ENCODE measurements at regions not wholly inside any gene's neighbourhood (a gene's known extent, or its start where the extent isn't known, plus 50 kb on each side); places are given as distances from the start of the nearest gene placed in this dataset.

GRCh38 chr10:125379592-125379991 is 219.2 kb upstream of the CTBP2 start:
- no peak overlapping the region for H3K27ac ChIP-seq (ENCODE audit: low read depth, low read length)
- Mint-ChIP-seq H3K27me3 (peaks cover 0 to 6% (median 4%) of the 10 kb centered on the region in 5 donors), H3K9me3 (peaks cover 0 to 38% (median 14%) of the 10 kb centered on the region in 11 donors), H3K27ac (no peak overlapping the region), H3K4me1 (peaks cover 0 to 2% (median 0%) of the 10 kb centered on the region in 7 donors), H3K36me3 (peaks cover 0 to 4% (median 0%) of the 10 kb centered on the region in 5 donors), H3K4me3 (no peak overlapping the region)
- POLR2A ChIA-PET = no interaction called here
- H3K9me3 ChIP-seq (ENCODE audit: control insufficient read depth in 2 of 3, low read length in 3 of 3) = no peaks in the 10 kb centered on the region
- intact Hi-C loops (cut with micrococcal nuclease) = no loop called here
- no peak overlapping the region for H3K4me3 ChIP-seq (ENCODE audit: low read length)
- no peaks in the 10 kb centered on the region for H3K27me3 ChIP-seq (ENCODE audit: control insufficient read depth in 2 of 2, insufficient read depth in 2 of 2, low read length in 2 of 2)
- DNase-seq (no peak), ATAC-seq (no peak)
- no peaks in the 10 kb centered on the region for H3K4me1 ChIP-seq (ENCODE audit: control insufficient read depth in 2 of 2, insufficient read depth in 2 of 2, low read length in 2 of 2)
- no peaks in the 10 kb centered on the region for H3K36me3 ChIP-seq (ENCODE audit: control insufficient read depth in 2 of 3, insufficient read depth in 3 of 3, low read length in 3 of 3)
- CTCF ChIA-PET = no interaction called here

- no peak for ATAC-seq
- H3K27ac ChIP-seq (ENCODE audit: low read depth, low read length) = no peak overlapping the region
- ChIA-PET POLR2A (no interaction called here), CTCF (no interaction called here)
- Mint-ChIP-seq H3K4me3 (no peak overlapping the region), H3K4me1 (peaks cover 0 to 2% (median 0%) of the 10 kb centered on the region in 7 donors), H3K27me3 (peaks cover 0 to 4% (median 0%) of the 10 kb centered on the region in 5 donors), H3K36me3 (no peaks in the 10 kb centered on the region), H3K9me3 (peaks cover 0 to 24% (median 7%) of the 10 kb centered on the region in 11 donors), H3K27ac (no peak overlapping the region)
- no peaks in the 10 kb centered on the region for H3K27me3 ChIP-seq (ENCODE audit: control insufficient read depth in 2 of 2, insufficient read depth in 2 of 2, low read length in 2 of 2)
- no peaks in the 10 kb centered on the region for H3K4me1 ChIP-seq (ENCODE audit: control insufficient read depth in 2 of 2, insufficient read depth in 2 of 2, low read length in 2 of 2)
- no peaks in the 10 kb centered on the region for H3K9me3 ChIP-seq (ENCODE audit: control insufficient read depth in 2 of 3, low read length in 3 of 3)
- intact Hi-C loops (cut with micrococcal nuclease) = no loop called here
- no peak for DNase-seq
- H3K4me3 ChIP-seq (ENCODE audit: low read length) = no peak overlapping the region
- no peaks in the 10 kb centered on the region for H3K36me3 ChIP-seq (ENCODE audit: control insufficient read depth in 2 of 3, insufficient read depth in 3 of 3, low read length in 3 of 3)
These were observed 217.0 kb upstream of the CTBP2 start for GRCh38 chr10:125377368-125377767.

GRCh38 chr10:125375210-125375609 is 214.8 kb upstream of the CTBP2 start:
- no peaks in the 10 kb centered on the region for H3K9me3 ChIP-seq (ENCODE audit: control insufficient read depth in 2 of 3, low read length in 3 of 3)
- H3K4me3 Mint-ChIP-seq = no peak overlapping the region
- peaks cover 0 to 2% (median 0%) of the 10 kb centered on the region in 7 donors for H3K4me1 Mint-ChIP-seq
- H3K36me3 ChIP-seq (ENCODE audit: control insufficient read depth in 2 of 3, insufficient read depth in 3 of 3, low read length in 3 of 3) = no peaks in the 10 kb centered on the region
- H3K27me3 Mint-ChIP-seq = peaks cover 0 to 11% (median 5%) of the 10 kb centered on the region in 5 donors
- peaks cover 0 to 9% (median 4%) of the 10 kb centered on the region in 11 donors for H3K9me3 Mint-ChIP-seq
- no peaks in the 10 kb centered on the region for H3K4me1 ChIP-seq (ENCODE audit: control insufficient read depth in 2 of 2, insufficient read depth in 2 of 2, low read length in 2 of 2)
- no peak overlapping the region for H3K4me3 ChIP-seq (ENCODE audit: low read length)
- no peak overlapping the region for H3K27ac ChIP-seq (ENCODE audit: low read depth, low read length)
- no peak overlapping the region for H3K27ac Mint-ChIP-seq
- intact Hi-C loops (cut with micrococcal nuclease) = no loop called here
- H3K27me3 ChIP-seq (ENCODE audit: control insufficient read depth in 2 of 2, insufficient read depth in 2 of 2, low read length in 2 of 2) = no peaks in the 10 kb centered on the region
- no peak for ATAC-seq
- ChIA-PET POLR2A (no interaction called here), CTCF (no interaction called here)
- no peak for DNase-seq
- no peaks in the 10 kb centered on the region for H3K36me3 Mint-ChIP-seq

- Mint-ChIP-seq H3K36me3 (no peaks in the 10 kb centered on the region), H3K4me3 (no peak overlapping the region), H3K27me3 (peaks cover 0 to 13% (median 5%) of the 10 kb centered on the region in 5 donors), H3K4me1 (peaks cover 0 to 2% (median 0%) of the 10 kb centered on the region in 7 donors), H3K27ac (no peak overlapping the region), H3K9me3 (peaks cover 0 to 4% (median 0%) of the 10 kb centered on the region in 11 donors)
- Histone ChIP-seq H3K4me1 (ENCODE audit: control insufficient read depth in 2 of 2, insufficient read depth in 2 of 2, low read length in 2 of 2) (no peaks in the 10 kb centered on the region), H3K36me3 (ENCODE audit: control insufficient read depth in 2 of 3, insufficient read depth in 3 of 3, low read length in 3 of 3) (no peaks in the 10 kb centered on the region), H3K27me3 (ENCODE audit: control insufficient read depth in 2 of 2, insufficient read depth in 2 of 2, low read length in 2 of 2) (no peaks in the 10 kb centered on the region), H3K4me3 (ENCODE audit: low read length) (no peak overlapping the region), H3K27ac (ENCODE audit: low read depth, low read length) (no peak overlapping the region), H3K9me3 (ENCODE audit: control insufficient read depth in 2 of 3, low read length in 3 of 3) (no peaks in the 10 kb centered on the region)
- CTCF ChIA-PET = no interaction called here
- DNase-seq = no peak
- no peak for ATAC-seq
- intact Hi-C loops (cut with micrococcal nuclease) = no loop called here
- POLR2A ChIA-PET = no interaction called here
These were observed 213.2 kb upstream of the CTBP2 start for GRCh38 chr10:125373546-125373945.

GRCh38 chr10:125370578-125370977 is 210.2 kb upstream of the CTBP2 start:
- Histone ChIP-seq H3K4me3 (ENCODE audit: low read length) (no peak overlapping the region), H3K27ac (ENCODE audit: low read depth, low read length) (no peak overlapping the region), H3K27me3 (ENCODE audit: control insufficient read depth in 2 of 2, insufficient read depth in 2 of 2, low read length in 2 of 2) (no peaks in the 10 kb centered on the region), H3K9me3 (ENCODE audit: control insufficient read depth in 2 of 3, low read length in 3 of 3) (no peaks in the 10 kb centered on the region), H3K36me3 (ENCODE audit: control insufficient read depth in 2 of 3, insufficient read depth in 3 of 3, low read length in 3 of 3) (no peaks in the 10 kb centered on the region), H3K4me1 (ENCODE audit: control insufficient read depth in 2 of 2, insufficient read depth in 2 of 2, low read length in 2 of 2) (no peaks in the 10 kb centered on the region)
- ChIA-PET CTCF (no interaction called here), POLR2A (no interaction called here)
- no peak overlapping the region for H3K27ac Mint-ChIP-seq
- no peaks in the 10 kb centered on the region for H3K4me1 Mint-ChIP-seq
- H3K36me3 Mint-ChIP-seq = no peaks in the 10 kb centered on the region
- H3K9me3 Mint-ChIP-seq = peaks cover 0 to 4% (median 0%) of the 10 kb centered on the region in 11 donors
- H3K27me3 Mint-ChIP-seq = peaks cover 0 to 10% (median 5%) of the 10 kb centered on the region in 5 donors
- ATAC-seq = no peak
- intact Hi-C loops (cut with micrococcal nuclease) = no loop called here
- no peak overlapping the region for H3K4me3 Mint-ChIP-seq
- DNase-seq = no peak

- Mint-ChIP-seq H3K27ac (no peak overlapping the region), H3K27me3 (peaks cover 0 to 13% (median 5%) of the 10 kb centered on the region in 5 donors), H3K36me3 (no peaks in the 10 kb centered on the region), H3K4me3 (no peak overlapping the region), H3K4me1 (no peaks in the 10 kb centered on the region), H3K9me3 (peaks cover 0 to 13% (median 7%) of the 10 kb centered on the region in 11 donors)
- intact Hi-C loops (cut with micrococcal nuclease) = no loop called here
- Histone ChIP-seq H3K27me3 (ENCODE audit: control insufficient read depth in 2 of 2, insufficient read depth in 2 of 2, low read length in 2 of 2) (no peaks in the 10 kb centered on the region), H3K4me1 (ENCODE audit: control insufficient read depth in 2 of 2, insufficient read depth in 2 of 2, low read length in 2 of 2) (no peaks in the 10 kb centered on the region), H3K9me3 (ENCODE audit: control insufficient read depth in 2 of 3, low read length in 3 of 3) (no peaks in the 10 kb centered on the region), H3K4me3 (ENCODE audit: low read length) (no peak overlapping the region), H3K27ac (ENCODE audit: low read depth, low read length) (no peak overlapping the region), H3K36me3 (ENCODE audit: control insufficient read depth in 2 of 3, insufficient read depth in 3 of 3, low read length in 3 of 3) (no peaks in the 10 kb centered on the region)
- DNase-seq (no peak), ATAC-seq (no peak)
- ChIA-PET POLR2A (no interaction called here), CTCF (no interaction called here)
These were observed 209.3 kb upstream of the CTBP2 start for GRCh38 chr10:125369382-125370326.

- Mint-ChIP-seq H3K27ac (no peak overlapping the region), H3K36me3 (no peaks in the 10 kb centered on the region), H3K4me1 (no peaks in the 10 kb centered on the region), H3K27me3 (peaks cover 0 to 13% (median 6%) of the 10 kb centered on the region in 5 donors), H3K4me3 (no peak overlapping the region), H3K9me3 (peaks cover 0 to 24% (median 7%) of the 10 kb centered on the region in 11 donors)
- ChIA-PET CTCF (no interaction called here), POLR2A (no interaction called here)
- ATAC-seq (no peak), DNase-seq (no peak)
- H3K36me3 ChIP-seq (ENCODE audit: control insufficient read depth in 2 of 3, insufficient read depth in 3 of 3, low read length in 3 of 3) = no peaks in the 10 kb centered on the region
- no peaks in the 10 kb centered on the region for H3K27me3 ChIP-seq (ENCODE audit: control insufficient read depth in 2 of 2, insufficient read depth in 2 of 2, low read length in 2 of 2)
- no peaks in the 10 kb centered on the region for H3K9me3 ChIP-seq (ENCODE audit: control insufficient read depth in 2 of 3, low read length in 3 of 3)
- no peak overlapping the region for H3K4me3 ChIP-seq (ENCODE audit: low read length)
- no peak overlapping the region for H3K27ac ChIP-seq (ENCODE audit: low read depth, low read length)
- intact Hi-C loops (cut with micrococcal nuclease) = no loop called here
- H3K4me1 ChIP-seq (ENCODE audit: control insufficient read depth in 2 of 2, insufficient read depth in 2 of 2, low read length in 2 of 2) = no peaks in the 10 kb centered on the region
These were observed 207.8 kb upstream of the CTBP2 start for GRCh38 chr10:125368146-125368545.
